Neural crest cell (in vitro differentiated cells): ENCODE measurements at regions not wholly inside any gene's neighbourhood (a gene's known extent, or its start where the extent isn't known, plus 50 kb on each side); places are given as distances from the start of the nearest gene placed in this dataset.

Experiments used
- DNase-seq: peaks from one replicate; pipeline ENCODE4 v3.0.0; 2021; ENCODE audit warnings: low read depth, mixed read lengths, low spot score
- H3K27ac Mint-ChIP-seq: one replicate; pipeline ENCODE4 v1.8.0; 2021; ENCODE audit warnings: mild to moderate bottlenecking, mixed read lengths; ENCODE audit not compliant: unreplicated experiment
- H3K27me3 Mint-ChIP-seq: 2 replicates; pipeline ENCODE4 v1.8.0; 2021; ENCODE audit warnings: low read depth, mild to moderate bottlenecking, mixed read lengths
- H3K36me3 Mint-ChIP-seq: 2 replicates; pipeline ENCODE4 v1.8.0; 2021; ENCODE audit warnings: low read depth, mild to moderate bottlenecking, mixed read lengths
- H3K4me1 Mint-ChIP-seq: 2 replicates; pipeline ENCODE4 v1.8.0; 2021; ENCODE audit warnings: mixed read lengths
- H3K4me3 Mint-ChIP-seq: one replicate; pipeline ENCODE4 v1.8.0; 2021; ENCODE audit warnings: mild to moderate bottlenecking, mixed read lengths
- H3K9me3 Mint-ChIP-seq: 2 replicates; pipeline ENCODE4 v1.8.0; 2021; ENCODE audit warnings: mixed read lengths
- TF ChIP-seq, protein P1 (sequence below): fragments of 200-600 bp; sonication (generic); conservative IDR thresholded peaks from 2 replicates; pipeline ENCODE4 v1.5.0; 2021; ENCODE audit warnings: antibody characterized with exemption, mild to moderate bottlenecking

DNA sequence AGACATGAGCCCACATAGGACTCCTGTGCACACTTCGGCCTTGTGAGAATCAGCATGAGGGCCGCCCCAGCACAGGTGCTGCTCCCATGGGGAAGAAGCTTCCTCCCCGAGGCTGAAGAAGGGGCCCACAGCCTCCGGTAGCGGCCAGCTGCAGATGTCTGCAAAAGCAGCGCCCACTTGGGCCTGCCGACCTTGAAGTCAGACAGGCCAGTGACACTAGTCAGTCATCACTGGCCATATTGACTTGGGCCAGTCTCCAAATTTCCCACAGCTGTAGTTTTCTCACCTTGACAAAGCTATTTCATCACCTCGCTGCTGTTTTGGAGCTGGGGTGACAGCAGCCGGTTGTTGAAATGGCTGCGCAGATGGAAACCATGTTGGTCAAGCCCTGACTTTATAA, 83.0 kb downstream of the RIPK4 start:
- DNase-seq: no peak

DNA sequence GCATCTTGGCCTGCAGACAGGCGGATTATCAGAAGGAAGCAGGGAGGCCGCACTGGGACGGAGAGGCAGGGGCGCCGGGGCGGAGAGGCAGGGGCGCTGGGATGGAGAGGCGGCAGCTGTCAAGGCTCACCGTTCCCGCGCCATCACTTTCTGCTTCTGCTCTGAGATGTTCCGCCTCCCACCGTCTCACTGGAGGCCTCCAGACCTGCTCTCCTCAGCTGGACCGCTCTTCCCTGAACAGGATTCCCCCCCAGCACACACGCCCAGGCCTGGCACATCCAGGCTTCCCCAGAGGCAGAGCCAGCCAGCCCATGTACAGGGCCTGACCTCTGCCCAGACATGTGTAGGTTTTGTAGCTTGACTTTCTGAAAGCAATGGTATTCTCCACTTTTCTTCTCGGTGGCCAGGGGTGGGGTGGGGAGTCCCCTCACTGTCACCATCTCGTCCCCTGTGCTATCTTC, 84.1 kb downstream of the RIPK4 start:
- Mint-ChIP-seq H3K4me3 (no peak overlapping the region), H3K27ac (no peak overlapping the region), H3K9me3 (no peaks in the 10 kb centered on the region), H3K4me1 (peaks cover 38% of the 10 kb centered on the region), H3K36me3 (no peaks in the 10 kb centered on the region), H3K27me3 (no peaks in the 10 kb centered on the region)
- no peak for DNase-seq
- TF ChIP-seq, protein P1, sequence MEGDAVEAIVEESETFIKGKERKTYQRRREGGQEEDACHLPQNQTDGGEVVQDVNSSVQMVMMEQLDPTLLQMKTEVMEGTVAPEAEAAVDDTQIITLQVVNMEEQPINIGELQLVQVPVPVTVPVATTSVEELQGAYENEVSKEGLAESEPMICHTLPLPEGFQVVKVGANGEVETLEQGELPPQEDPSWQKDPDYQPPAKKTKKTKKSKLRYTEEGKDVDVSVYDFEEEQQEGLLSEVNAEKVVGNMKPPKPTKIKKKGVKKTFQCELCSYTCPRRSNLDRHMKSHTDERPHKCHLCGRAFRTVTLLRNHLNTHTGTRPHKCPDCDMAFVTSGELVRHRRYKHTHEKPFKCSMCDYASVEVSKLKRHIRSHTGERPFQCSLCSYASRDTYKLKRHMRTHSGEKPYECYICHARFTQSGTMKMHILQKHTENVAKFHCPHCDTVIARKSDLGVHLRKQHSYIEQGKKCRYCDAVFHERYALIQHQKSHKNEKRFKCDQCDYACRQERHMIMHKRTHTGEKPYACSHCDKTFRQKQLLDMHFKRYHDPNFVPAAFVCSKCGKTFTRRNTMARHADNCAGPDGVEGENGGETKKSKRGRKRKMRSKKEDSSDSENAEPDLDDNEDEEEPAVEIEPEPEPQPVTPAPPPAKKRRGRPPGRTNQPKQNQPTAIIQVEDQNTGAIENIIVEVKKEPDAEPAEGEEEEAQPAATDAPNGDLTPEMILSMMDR: no peak

More for the DNA sequence above, 83.0 kb downstream of the RIPK4 start:
- Mint-ChIP-seq H3K27ac (no peak overlapping the region), H3K4me3 (no peak overlapping the region), H3K36me3 (no peaks in the 10 kb centered on the region), H3K4me1 (peaks cover 32% of the 10 kb centered on the region), H3K9me3 (no peaks in the 10 kb centered on the region), H3K27me3 (no peaks in the 10 kb centered on the region)
- TF ChIP-seq, protein P1: no peak

DNA sequence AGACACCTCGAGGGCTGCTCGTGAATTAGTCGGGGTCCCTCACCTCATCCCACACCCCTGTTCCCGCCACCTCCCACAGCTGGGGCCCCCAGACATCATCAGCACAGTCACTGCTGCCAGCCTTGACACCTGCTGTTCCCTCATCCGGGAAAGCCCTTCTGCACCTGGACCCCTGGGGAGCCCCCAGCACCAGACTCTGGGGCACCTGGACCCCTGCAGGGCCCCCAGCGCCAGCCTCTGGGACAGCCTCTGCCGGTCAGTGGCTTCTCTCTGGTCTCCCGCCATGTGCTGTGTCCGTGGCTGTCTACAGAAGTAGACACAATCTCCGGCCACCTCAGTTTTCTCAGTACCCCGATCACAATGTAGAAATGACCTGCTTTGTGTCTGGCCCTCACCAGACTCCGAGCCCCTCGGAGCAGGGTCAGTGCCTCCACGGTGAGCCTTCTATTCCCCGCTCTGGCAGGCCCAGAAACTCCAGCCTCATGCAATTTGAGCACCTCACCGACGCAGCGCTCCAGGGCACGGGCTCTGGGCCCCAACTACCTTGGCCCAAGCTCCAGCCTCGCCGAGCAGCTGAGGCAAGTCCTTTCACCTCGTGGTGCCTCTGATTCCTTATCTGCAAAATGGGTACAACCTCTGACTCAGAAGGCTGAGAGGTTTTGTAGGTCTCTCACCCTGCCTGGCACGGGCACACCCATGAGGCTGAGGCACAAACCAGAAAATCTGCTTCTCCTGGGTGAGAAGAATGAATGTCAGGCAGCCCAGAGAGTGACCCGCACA, 84.7 kb downstream of the RIPK4 start:
- H3K9me3 Mint-ChIP-seq: no peaks in the 10 kb centered on the region
- H3K4me3 Mint-ChIP-seq: no peak overlapping the region
- H3K4me1 Mint-ChIP-seq: peaks cover 38% of the 10 kb centered on the region
- no peak for DNase-seq
- H3K36me3 Mint-ChIP-seq: no peaks in the 10 kb centered on the region
- no peak overlapping the region for H3K27ac Mint-ChIP-seq
- TF ChIP-seq, protein P1: no peak
- no peaks in the 10 kb centered on the region for H3K27me3 Mint-ChIP-seq

DNA sequence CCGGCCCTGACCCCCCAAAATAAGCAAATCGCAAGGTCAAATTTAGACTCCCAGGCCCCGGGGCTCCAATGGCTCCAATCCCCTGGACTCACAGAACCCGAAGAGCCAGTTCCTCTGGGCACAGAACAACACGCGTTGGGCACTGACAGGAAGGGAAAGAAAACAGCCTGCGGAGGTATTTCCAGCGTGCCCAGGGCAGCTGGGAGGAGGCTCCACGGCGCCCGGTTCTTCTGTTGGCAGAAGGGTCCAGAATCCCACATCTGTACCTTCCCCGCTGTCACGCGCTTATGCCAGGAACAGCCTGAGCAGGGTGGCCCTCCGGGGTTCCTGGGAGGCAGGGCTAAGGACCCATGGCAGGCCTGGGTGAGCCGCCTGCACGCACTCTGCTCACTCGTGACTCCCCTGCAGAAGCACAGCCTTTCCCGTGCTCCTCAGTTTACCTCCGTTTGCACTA, 85.5 kb downstream of the RIPK4 start:
- TF ChIP-seq, protein P1: no peak
- H3K9me3 Mint-ChIP-seq: no peaks in the 10 kb centered on the region
- DNase-seq: no peak
- no peaks in the 10 kb centered on the region for H3K27me3 Mint-ChIP-seq
- no peaks in the 10 kb centered on the region for H3K36me3 Mint-ChIP-seq
- H3K27ac Mint-ChIP-seq: no peak overlapping the region
- peaks cover 30% of the 10 kb centered on the region for H3K4me1 Mint-ChIP-seq
- H3K4me3 Mint-ChIP-seq: no peak overlapping the region

DNA sequence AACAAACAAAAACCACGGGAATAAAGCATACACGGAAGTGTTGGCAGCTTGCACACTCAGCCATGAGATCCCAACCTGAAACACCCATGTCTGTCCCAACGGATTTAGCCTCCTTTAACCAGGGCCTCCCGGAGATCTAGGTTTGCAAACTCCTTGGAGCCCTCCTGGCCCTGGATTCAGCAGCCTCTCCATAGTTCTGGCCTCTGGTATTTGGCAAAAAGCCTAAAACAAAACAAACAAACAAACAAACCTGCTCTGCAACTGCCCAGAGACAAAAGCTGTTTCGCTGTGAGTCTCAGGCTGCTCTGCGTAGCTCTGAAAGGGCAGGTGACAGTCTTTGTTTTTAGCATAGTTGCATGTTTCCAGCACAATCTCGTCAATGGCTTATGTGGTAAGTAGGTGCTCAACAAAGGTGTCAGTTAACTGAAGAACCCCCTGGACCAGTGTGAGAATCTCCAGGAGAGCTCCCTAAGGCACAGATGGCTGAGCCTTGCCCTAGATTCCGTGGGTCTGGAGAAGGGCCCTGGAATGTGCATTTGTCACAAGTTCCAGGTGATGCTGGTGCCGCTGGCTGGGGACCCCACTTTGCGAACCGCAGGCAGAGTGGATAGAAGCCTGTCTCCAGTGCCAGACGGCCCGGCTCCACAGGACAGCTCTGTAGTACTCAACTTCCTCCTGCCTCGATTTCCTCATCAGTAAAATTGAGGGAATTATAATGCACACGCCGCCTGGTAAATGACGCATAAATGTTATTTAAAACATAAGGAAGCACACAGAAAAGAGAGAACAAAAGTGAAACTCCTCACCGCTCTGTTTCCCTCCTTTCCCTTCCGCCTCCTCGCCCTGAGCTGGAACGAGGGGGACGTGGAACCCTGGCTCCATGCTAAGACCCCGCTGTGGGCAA, 86.2 kb downstream of the RIPK4 start:
- Mint-ChIP-seq H3K4me1 (peaks cover 27% of the 10 kb centered on the region), H3K27ac (no peak overlapping the region), H3K27me3 (no peaks in the 10 kb centered on the region), H3K4me3 (no peak overlapping the region), H3K36me3 (no peaks in the 10 kb centered on the region), H3K9me3 (no peaks in the 10 kb centered on the region)
- TF ChIP-seq, protein P1: no peak
- no peak for DNase-seq
